GM18951 (cell line): ENCODE measurements at regions not wholly inside any gene's neighbourhood (a gene's known extent, or its start where the extent isn't known, plus 50 kb on each side); places are given as distances from the start of the nearest gene placed in this dataset.

ENCODE experiments used
- POLR2A ChIP-seq: IDR thresholded peaks from 4 replicates; pipeline ENCODE4 v1.6.1; 2011; ENCODE audit warnings: mild to moderate bottlenecking; ENCODE audit not compliant: insufficient read length, insufficient read depth; ENCODE audit errors: extremely low read depth
- in situ Hi-C: fragments of 300-500 bp; cut with MboI; formaldehyde crosslinking; loops from one replicate; pipeline ENCODE4 v1.12.0; 2022; ENCODE audit warnings: low sequenced_read_pairs, mixed read lengths, inconsistent platforms; ENCODE audit not compliant: unreplicated experiment

DNA sequence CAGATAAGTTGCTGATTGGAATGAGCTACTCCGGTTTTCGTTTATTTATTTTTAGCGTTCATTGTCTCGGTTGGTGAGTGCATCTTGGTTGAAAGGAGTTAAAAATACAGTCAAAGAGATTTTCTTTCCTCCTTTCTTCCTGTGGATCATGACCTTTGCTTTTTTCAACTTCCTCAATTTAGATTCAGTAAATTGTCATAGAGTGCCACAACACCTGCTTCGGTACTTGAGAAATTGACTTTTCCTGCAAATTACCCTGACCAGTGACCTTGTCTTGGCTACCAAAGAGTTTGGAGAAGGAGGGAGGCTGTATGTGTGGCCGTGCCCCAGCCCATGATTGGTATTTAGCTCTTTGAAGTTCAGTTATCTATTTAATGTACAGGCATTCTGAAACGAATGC is 128.7 kb downstream of the FAM204A start:
- no peak for TF ChIP-seq POLR2A
- in situ Hi-C loops = no loop called here

GRCh38 chr10:118210276-118210675 is 131.8 kb downstream of the FAM204A start:
- TF ChIP-seq POLR2A = no peak
- in situ Hi-C loops = no loop called here

DNA sequence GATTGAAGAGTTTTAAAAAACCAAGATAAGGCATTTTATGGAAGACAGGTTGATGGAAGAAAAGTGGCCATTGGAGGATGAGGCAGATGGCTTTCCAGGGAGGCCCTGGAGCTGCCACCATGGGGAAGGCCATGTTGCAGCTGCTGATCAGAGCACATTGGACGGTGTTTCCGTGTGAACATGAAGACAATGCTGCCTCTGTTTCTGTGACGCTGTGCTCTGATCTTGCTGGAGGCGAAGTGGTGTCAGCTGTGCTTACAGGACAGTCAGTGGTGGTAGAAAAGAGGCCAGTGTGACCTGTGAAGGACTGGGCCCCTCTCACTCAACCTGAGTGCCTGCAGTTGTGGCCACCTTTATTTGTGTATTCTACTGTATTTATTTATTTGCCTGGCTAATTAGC is 132.9 kb downstream of the FAM204A start:
- in situ Hi-C loops = no loop called here
- no peak for TF ChIP-seq POLR2A

- TF ChIP-seq POLR2A = no peak
- in situ Hi-C loops = no loop called here
These were observed 134.6 kb downstream of the FAM204A start for GRCh38 chr10:118207470-118208007.

- in situ Hi-C loops = no loop called here
- TF ChIP-seq POLR2A = no peak
These were observed 137.7 kb downstream of the FAM204A start for GRCh38 chr10:118204292-118204943.

DNA sequence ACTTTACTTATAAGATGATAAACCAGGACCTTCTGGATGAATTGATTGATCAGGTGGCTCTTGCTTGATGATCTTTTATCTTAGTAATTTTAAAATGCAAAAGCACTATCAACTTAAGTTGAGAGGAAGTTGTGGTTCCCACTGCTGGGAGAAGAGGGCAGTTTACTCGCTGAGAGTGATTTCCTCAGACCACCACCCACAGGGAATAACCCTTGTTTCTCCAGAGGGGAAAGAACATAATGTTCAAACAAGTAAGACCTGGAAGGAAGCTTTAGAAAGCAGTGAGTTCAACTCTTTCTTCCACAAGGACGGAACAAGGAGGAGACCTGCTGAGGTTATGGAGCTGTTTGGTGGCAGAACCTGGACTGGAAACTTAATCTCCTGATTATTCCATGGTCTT is 138.7 kb downstream of the FAM204A start:
- in situ Hi-C loops = no loop called here
- no peak for TF ChIP-seq POLR2A

DNA sequence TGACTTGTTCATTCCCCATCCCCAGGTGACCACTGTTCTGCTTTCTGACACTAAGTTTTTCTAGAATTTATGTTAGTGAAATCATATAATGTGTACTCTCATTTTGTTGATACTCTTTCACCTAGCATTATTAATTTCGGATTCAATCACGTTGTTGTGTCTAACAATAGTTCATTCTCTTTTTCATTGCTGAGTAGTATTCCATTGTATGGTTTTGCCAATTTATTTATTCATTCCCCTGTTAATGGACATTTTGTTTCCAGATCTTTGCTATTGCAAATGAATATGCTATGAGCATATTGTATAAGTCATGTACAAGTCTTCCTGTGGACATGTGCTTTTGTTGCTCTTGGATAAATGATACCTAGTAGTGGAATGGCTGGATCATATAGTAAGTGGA is 146.4 kb downstream of the FAM204A start:
- in situ Hi-C loops = no loop called here
- no peak for TF ChIP-seq POLR2A

DNA sequence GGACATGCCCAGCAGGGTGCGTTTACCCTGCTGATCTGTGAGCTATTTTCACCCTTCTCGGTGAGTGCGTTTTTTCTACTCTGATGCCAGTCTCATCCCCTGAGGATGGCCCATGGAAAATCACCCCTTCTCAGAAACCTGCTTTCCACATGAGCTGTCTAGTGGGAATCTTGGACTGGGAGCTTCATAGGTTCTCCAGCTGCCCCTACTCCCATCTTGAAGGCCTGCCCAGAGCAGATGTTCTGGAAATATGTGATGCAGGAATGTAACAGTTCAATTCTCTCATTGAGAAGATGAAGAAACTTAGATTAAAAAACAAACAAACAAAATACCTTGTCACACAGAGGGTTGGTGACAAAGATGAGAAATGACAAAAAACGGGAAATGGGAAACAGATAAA is 146.9 kb upstream of the RAB11FIP2 start:
- in situ Hi-C loops = no loop called here
- TF ChIP-seq POLR2A = no peak

- in situ Hi-C loops = no loop called here
- no peak for TF ChIP-seq POLR2A
These were observed 134.3 kb upstream of the RAB11FIP2 start for GRCh38 chr10:118181021-118181420.

- in situ Hi-C loops = no loop called here
- no peak for TF ChIP-seq POLR2A
These were observed 128.4 kb upstream of the RAB11FIP2 start for GRCh38 chr10:118175148-118175547.

- in situ Hi-C loops = no loop called here
These were observed 126.6 kb upstream of the RAB11FIP2 start for GRCh38 chr10:118173296-118173695.

GRCh38 chr10:118171861-118172260 is 125.1 kb upstream of the RAB11FIP2 start:
- in situ Hi-C loops = no loop called here
- TF ChIP-seq POLR2A = no peak

More at GRCh38 chr10:118173296-118173695, 126.6 kb upstream of the RAB11FIP2 start:
- no peak for TF ChIP-seq POLR2A

GRCh38 chr10:118167056-118167700 is 120.4 kb upstream of the RAB11FIP2 start:
- in situ Hi-C loops = no loop called here
- no peak for TF ChIP-seq POLR2A

- no peak for TF ChIP-seq POLR2A
- in situ Hi-C loops = no loop called here
These were observed 116.5 kb upstream of the RAB11FIP2 start for GRCh38 chr10:118163217-118163616.
